ENCODE measurements at regions not wholly inside any gene's neighbourhood (a gene's known extent, or its start where the extent isn't known, plus 50 kb on each side); places are given as distances from the start of the nearest gene placed in this dataset.

DNA sequence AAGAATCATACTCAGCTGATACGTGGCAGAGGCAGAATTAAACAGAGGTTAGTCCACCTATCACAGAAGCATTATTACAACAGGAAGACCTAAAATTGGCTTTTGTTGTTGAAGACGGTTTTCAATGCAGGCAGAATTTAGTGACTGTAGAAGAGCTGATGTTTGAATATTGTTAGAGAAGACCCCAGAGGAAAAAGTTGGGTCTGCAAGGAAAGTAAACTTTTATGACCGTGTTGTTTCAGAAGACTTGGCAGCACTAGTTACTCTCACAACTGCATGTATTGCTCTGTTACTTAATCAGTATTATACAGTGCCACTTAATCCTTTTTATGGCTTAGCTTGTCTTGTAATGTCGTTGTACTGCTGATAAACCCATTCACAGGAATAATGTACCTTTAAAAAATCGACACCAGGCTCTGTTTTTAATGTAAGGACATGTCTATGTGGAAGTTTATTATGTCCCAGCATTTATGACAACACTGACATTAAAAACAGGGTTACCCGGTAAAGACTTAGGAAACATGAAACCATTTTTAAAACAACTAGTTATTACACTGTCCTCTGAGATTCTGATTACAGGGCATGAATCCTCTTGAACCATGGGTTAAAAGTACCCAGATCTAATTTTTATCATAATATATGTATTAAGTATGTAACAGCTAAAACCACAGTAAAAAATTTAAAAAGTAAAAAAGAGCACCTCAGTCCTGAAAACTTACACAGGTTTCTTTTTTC, 235.4 kb downstream of the TTLL7 start:
- no peak for TF ChIP-seq SIN3A (IDR thresholded peaks at IDR 0.05; ENCODE audit: borderline replicate concordance, insufficient read depth, low read length)
- TF ChIP-seq POLR2AphosphoS5 (IDR thresholded peaks at IDR 0.05; ENCODE audit: low read depth, low read length) = no peak
- no peak for TF ChIP-seq TAF1 (IDR thresholded peaks at IDR 0.05; ENCODE audit: borderline replicate concordance, insufficient read depth, low read length)
- TF ChIP-seq, protein P1, sequence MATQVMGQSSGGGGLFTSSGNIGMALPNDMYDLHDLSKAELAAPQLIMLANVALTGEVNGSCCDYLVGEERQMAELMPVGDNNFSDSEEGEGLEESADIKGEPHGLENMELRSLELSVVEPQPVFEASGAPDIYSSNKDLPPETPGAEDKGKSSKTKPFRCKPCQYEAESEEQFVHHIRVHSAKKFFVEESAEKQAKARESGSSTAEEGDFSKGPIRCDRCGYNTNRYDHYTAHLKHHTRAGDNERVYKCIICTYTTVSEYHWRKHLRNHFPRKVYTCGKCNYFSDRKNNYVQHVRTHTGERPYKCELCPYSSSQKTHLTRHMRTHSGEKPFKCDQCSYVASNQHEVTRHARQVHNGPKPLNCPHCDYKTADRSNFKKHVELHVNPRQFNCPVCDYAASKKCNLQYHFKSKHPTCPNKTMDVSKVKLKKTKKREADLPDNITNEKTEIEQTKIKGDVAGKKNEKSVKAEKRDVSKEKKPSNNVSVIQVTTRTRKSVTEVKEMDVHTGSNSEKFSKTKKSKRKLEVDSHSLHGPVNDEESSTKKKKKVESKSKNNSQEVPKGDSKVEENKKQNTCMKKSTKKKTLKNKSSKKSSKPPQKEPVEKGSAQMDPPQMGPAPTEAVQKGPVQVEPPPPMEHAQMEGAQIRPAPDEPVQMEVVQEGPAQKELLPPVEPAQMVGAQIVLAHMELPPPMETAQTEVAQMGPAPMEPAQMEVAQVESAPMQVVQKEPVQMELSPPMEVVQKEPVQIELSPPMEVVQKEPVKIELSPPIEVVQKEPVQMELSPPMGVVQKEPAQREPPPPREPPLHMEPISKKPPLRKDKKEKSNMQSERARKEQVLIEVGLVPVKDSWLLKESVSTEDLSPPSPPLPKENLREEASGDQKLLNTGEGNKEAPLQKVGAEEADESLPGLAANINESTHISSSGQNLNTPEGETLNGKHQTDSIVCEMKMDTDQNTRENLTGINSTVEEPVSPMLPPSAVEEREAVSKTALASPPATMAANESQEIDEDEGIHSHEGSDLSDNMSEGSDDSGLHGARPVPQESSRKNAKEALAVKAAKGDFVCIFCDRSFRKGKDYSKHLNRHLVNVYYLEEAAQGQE (IDR thresholded peaks at IDR 0.05; ENCODE audit: insufficient read depth in 1 of 2, low read depth in 2 of 2, low read length in 2 of 2) = no peak
- no peak for TF ChIP-seq FOXP2 (optimal IDR thresholded peaks at IDR 0.05; ENCODE audit: borderline replicate concordance, extremely low read depth, extremely low read length, insufficient read depth)

DNA sequence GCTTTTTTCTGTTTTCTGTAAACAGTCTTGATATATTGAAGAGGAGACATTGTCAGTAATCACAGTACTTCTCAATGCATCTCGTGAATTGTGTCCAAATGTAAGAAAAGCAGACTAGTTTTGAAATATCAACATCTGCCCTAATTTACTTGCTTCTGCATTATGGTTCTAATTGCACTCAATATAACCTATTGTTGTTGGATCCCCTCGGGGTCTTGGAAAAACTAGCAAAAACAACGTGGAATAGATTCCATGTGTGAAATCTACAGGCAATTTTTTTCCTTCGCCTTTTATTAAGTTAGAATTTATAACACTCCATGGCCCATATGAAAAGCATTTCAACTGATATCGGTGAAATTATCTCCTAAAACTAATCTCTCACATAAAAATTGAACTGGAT, 236.5 kb downstream of the TTLL7 start:
- TF ChIP-seq POLR2AphosphoS5 (IDR thresholded peaks at IDR 0.05; ENCODE audit: low read depth, low read length) = no peak
- TF ChIP-seq, protein P1 (IDR thresholded peaks at IDR 0.05; ENCODE audit: insufficient read depth in 1 of 2, low read depth in 2 of 2, low read length in 2 of 2) = no peak

DNA sequence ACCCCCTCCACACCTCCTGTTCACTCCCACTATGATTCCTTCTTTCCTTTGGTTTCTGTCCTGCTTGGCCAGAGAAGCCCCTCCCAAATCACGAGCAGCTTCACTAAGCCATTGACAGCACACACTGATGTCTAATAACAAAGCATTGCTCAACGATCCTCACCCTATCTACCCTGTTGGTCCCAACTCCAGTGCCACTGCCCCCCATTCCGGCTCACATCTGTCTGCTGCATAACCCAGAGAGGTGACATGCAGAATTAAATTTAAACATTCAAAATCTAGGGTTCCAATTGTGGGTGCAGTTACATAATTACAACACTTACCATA, 236.9 kb downstream of the TTLL7 start:
- TF ChIP-seq POLR2AphosphoS5 (IDR thresholded peaks at IDR 0.05; ENCODE audit: low read depth, low read length) (no peak), TAF1 (IDR thresholded peaks at IDR 0.05; ENCODE audit: borderline replicate concordance, insufficient read depth, low read length) (no peak), SIN3A (IDR thresholded peaks at IDR 0.05; ENCODE audit: borderline replicate concordance, insufficient read depth, low read length) (no peak)
- TF ChIP-seq, protein P1 (IDR thresholded peaks at IDR 0.05; ENCODE audit: insufficient read depth in 1 of 2, low read depth in 2 of 2, low read length in 2 of 2) = no peak

DNA sequence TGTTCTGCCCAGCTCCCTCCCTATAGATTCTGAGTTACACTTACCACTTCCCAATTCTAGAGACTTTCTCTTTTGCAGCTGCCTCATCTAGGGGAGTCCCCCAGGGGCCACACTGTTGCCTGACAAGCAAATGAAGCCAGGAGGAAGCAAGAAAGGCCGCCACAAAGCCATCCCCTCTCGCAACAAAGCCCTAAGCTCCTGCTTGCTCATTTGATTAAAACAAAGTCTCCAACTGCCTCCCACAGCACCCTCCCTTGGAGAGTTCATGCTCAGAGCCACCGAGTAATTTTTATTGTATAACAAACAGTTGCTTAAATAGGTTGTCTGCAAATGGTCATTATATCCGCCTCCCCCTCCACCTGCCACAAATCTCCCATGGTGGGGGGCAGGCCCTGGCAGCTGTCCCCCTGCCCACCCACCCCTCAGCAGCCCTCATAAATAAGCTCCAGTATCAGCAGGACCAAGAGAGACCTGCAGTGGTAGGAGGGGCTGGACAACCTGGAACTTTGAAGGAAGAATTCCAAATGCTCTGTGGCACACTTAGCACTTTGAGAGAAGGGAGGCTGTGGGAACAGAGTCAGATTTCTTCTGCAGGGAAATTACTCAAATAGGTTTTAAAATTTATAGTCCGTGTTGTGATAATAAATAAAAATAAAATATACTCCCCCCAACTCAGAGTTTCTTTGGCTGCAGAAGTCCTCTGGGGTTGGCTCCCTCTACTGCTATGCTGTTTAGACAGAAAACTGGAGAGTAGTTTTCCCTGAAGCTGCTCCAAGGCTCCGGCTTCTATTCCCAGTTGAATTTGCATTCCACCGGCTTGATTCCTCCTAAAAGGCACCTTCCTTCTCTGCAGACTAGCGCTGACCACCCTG, 237.5 kb downstream of the TTLL7 start:
- TF ChIP-seq SIN3A (IDR thresholded peaks at IDR 0.05; ENCODE audit: borderline replicate concordance, insufficient read depth, low read length) = no peak
- TF ChIP-seq, protein P1 (IDR thresholded peaks at IDR 0.05; ENCODE audit: insufficient read depth in 1 of 2, low read depth in 2 of 2, low read length in 2 of 2) = no peak
- no peak for TF ChIP-seq FOXP2 (optimal IDR thresholded peaks at IDR 0.05; ENCODE audit: borderline replicate concordance, extremely low read depth, extremely low read length, insufficient read depth)
- TF ChIP-seq TAF1 (IDR thresholded peaks at IDR 0.05; ENCODE audit: borderline replicate concordance, insufficient read depth, low read length) = no peak
- no peak for TF ChIP-seq POLR2AphosphoS5 (IDR thresholded peaks at IDR 0.05; ENCODE audit: low read depth, low read length)
